Suprapubic skin (tissue), 4 donors: ENCODE measurements at regions not wholly inside any gene's neighbourhood (a gene's known extent, or its start where the extent isn't known, plus 50 kb on each side); places are given as distances from the start of the nearest gene placed in this dataset.

Experiments used
- DNase-seq, 2 donors: peaks; one replicate each; pipeline ENCODE4 v3.0.0-alpha.2; 2019; ENCODE audit warnings: low spot score in 2 of 2
- H3K27ac ChIP-seq: fragments of 200-600 bp; sonication (generic); one replicate; pipeline ENCODE4 v1.5.1; 2019
- H3K27me3 ChIP-seq: fragments of 200-600 bp; sonication (generic); one replicate; pipeline ENCODE4 v1.5.1; 2019
- H3K36me3 ChIP-seq: fragments of 200-600 bp; sonication (generic); one replicate; pipeline ENCODE4 v1.5.1; 2019
- H3K4me1 ChIP-seq: fragments of 200-600 bp; sonication (generic); one replicate; pipeline ENCODE4 v1.5.1; 2019
- H3K4me3 ChIP-seq: fragments of 200-600 bp; sonication (generic); one replicate; pipeline ENCODE4 v1.5.1; 2019; ENCODE audit warnings: mild to moderate bottlenecking
- H3K9me3 ChIP-seq: fragments of 200-600 bp; sonication (generic); one replicate; pipeline ENCODE4 v1.5.1; 2019
- EP300 ChIP-seq: sonication (generic); formaldehyde crosslinking; IDR thresholded peaks from one replicate; pipeline ENCODE4 v1.6.1; 2017; ENCODE audit warnings: antibody characterized with exemption
- POLR2A ChIP-seq, 2 donors: fragments of 450-650 bp; IDR thresholded peaks; one replicate each; pipeline ENCODE4 v1.6.1; 2017; ENCODE audit warnings: antibody characterized with exemption in 2 of 2, mild to moderate bottlenecking in 2 of 2, moderate library complexity in 2 of 2
- POLR2AphosphoS5 ChIP-seq, 3 donors: sonication (generic); formaldehyde crosslinking; IDR thresholded peaks; one replicate each; pipeline ENCODE4 v1.6.1; 2017; ENCODE audit warnings: antibody characterized with exemption in 3 of 3
- WGBS: methylation state at CpG from one replicate; pipeline ENCODE4 v1.1.5; 2018; 5-methylcytosine and 5-hydroxymethylcytosine counted together
- TF ChIP-seq, protein P1 (sequence below), 2 donors: fragments of 200-600 bp in 1 of 2; fragments of 450-650 bp in 1 of 2; sonication (generic) in 1 of 2; IDR thresholded peaks; one replicate each; pipeline ENCODE4 v1.5.1; 2016 to 2019; ENCODE audit warnings: antibody characterized with exemption in 2 of 2, mild to moderate bottlenecking in 1 of 2, moderate library complexity in 1 of 2

DNA sequence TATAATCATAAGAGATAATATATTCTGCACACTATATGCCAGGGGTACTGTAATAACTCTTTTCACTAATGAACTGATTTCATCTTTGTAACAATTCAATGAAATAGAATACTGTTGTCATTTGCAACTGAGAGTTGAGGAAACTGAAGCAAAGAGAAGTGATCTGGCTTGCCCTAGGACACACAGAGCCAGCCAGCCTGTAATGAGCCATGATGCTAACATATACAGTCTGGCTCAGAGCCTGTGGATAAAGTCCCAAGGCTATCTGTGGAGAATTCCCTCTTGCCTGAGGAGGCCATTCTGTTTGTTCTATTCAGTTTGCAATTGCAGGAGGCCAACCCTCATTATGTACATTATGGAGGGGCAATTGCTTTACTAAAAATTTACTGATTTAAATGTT lies 241.3 kb downstream of the CXCL12 start:
- TF ChIP-seq POLR2AphosphoS5 (IDR thresholded peaks at IDR 0.05): no peak
- no peak for TF ChIP-seq POLR2A (IDR thresholded peaks at IDR 0.05)
- TF ChIP-seq EP300: no peak
- TF ChIP-seq, protein P1, sequence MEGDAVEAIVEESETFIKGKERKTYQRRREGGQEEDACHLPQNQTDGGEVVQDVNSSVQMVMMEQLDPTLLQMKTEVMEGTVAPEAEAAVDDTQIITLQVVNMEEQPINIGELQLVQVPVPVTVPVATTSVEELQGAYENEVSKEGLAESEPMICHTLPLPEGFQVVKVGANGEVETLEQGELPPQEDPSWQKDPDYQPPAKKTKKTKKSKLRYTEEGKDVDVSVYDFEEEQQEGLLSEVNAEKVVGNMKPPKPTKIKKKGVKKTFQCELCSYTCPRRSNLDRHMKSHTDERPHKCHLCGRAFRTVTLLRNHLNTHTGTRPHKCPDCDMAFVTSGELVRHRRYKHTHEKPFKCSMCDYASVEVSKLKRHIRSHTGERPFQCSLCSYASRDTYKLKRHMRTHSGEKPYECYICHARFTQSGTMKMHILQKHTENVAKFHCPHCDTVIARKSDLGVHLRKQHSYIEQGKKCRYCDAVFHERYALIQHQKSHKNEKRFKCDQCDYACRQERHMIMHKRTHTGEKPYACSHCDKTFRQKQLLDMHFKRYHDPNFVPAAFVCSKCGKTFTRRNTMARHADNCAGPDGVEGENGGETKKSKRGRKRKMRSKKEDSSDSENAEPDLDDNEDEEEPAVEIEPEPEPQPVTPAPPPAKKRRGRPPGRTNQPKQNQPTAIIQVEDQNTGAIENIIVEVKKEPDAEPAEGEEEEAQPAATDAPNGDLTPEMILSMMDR (IDR thresholded peaks at IDR 0.05): no peak
- no peak overlapping the region for H3K27ac ChIP-seq
- H3K27me3 ChIP-seq: no peaks in the 10 kb centered on the region
- no peak for DNase-seq
- H3K9me3 ChIP-seq: peaks cover 4% of the 10 kb centered on the region
- H3K36me3 ChIP-seq: no peaks in the 10 kb centered on the region
- no peaks in the 10 kb centered on the region for H3K4me1 ChIP-seq
- no peak overlapping the region for H3K4me3 ChIP-seq

DNA sequence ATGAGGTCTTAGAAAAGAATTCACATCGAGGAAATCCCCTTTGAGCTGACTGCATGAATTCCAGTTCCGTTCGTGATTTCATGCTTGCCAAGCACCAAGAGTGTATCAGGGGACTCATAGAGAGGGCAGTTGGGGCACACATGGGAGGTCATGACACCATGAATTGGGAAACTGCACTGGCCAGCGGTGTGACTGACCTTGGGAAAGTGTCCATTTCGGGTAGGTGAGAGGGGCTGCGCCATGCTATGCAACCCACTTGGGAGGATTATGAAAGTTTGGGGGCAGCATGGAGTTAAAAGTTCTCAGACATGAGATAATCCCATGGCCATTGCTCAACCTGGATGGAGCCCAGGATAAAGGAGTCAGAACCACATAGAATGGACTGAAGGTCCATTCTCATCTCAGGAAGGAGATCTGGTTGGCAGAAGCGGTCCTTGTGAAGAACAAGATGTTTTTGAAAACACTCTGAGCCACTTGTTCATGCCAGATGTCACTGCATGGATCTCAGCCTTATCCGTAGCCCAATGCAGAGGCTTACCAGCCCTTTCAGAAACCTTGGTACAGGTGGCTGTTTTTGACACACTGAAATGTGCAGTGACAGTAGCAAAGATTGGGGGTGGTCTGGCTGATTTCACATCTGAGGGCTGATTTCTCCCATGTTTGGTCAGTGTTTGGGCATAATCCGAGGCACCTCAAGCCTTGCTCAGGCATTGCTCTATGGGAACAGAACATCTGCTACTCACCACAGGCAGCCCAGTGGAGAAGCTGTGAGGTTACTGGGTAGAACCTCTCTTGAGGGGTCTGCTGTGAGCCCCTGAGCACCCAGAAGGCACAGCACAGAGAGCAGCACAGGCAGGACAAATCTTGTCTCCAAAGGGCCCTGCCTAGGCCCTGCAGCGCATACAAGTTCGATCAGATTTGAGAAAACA lies 252.3 kb downstream of the CXCL12 start:
- H3K27me3 ChIP-seq: no peaks in the 10 kb centered on the region
- peak; percentile 79 to 81 for DNase-seq
- TF ChIP-seq POLR2A (IDR thresholded peaks at IDR 0.05) (no peak), POLR2AphosphoS5 (IDR thresholded peaks at IDR 0.05) (peak in 1 of 3 donors; percentile 50), EP300 (no peak)
- TF ChIP-seq, protein P1 (IDR thresholded peaks at IDR 0.05): no peak
- peaks cover 7% of the 10 kb centered on the region for H3K4me1 ChIP-seq
- no peak overlapping the region for H3K4me3 ChIP-seq
- no peaks in the 10 kb centered on the region for H3K36me3 ChIP-seq
- no peaks in the 10 kb centered on the region for H3K9me3 ChIP-seq
- WGBS: 78% methylated on average over 11 of the region's 11 CpGs
- H3K27ac ChIP-seq: no peak overlapping the region

DNA sequence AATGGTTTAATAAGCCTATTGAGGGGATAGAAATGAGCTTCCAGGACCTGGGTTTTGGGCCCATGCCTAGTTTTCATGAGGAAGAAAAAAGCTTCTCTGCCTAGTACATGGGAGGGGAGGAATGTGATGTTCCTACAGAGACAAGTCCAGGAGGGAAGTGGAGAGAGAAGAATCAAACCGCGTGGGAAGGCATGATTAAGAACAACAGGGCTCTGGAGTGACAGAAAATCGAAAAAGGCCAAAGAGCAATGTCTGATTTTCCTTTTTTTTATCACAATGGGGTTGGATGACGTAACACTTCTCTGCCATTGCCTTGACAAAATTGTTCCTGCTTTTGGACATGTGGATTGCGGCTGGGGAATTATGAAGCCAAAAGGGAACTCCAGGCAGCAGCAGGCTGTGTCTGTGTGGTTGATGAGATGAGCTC lies 258.6 kb downstream of the CXCL12 start:
- no peaks in the 10 kb centered on the region for H3K9me3 ChIP-seq
- H3K36me3 ChIP-seq: no peaks in the 10 kb centered on the region
- no peak overlapping the region for H3K4me3 ChIP-seq
- peaks cover 3% of the 10 kb centered on the region for H3K4me1 ChIP-seq
- peak overlapping the region; percentile 59 for H3K27ac ChIP-seq
- 63% methylated on average over 5 of the region's 5 CpGs for WGBS
- TF ChIP-seq, protein P1 (IDR thresholded peaks at IDR 0.05): no peak
- TF ChIP-seq POLR2A (IDR thresholded peaks at IDR 0.05) (no peak), POLR2AphosphoS5 (IDR thresholded peaks at IDR 0.05) (no peak), EP300 (no peak)
- no peak for DNase-seq
- H3K27me3 ChIP-seq: no peaks in the 10 kb centered on the region

DNA sequence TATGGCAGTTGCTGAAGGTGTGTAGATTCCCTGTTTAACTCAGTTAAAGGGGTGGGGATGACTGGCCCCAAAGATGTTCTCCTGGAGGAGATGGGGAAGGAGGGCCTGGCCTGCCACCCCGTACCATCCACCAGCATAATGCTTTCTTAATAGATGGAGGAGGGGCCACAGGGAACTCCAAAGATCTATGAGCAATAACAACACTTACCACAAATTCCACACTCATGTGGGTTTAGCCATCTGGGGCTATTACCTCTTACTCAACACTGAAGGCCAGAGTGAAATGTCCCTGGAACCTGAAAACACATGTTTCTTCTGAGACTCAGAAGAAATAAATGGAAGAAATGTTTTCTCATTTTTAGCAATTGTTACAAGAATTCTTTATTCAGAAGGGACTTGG lies 259.0 kb downstream of the CXCL12 start:
- Histone ChIP-seq H3K27ac (peak overlapping the region; percentile 59), H3K4me3 (no peak overlapping the region), H3K27me3 (no peaks in the 10 kb centered on the region), H3K9me3 (no peaks in the 10 kb centered on the region), H3K4me1 (peaks cover 3% of the 10 kb centered on the region), H3K36me3 (no peaks in the 10 kb centered on the region)
- TF ChIP-seq, protein P1 (IDR thresholded peaks at IDR 0.05): no peak
- TF ChIP-seq POLR2A (IDR thresholded peaks at IDR 0.05) (no peak), POLR2AphosphoS5 (IDR thresholded peaks at IDR 0.05) (no peak), EP300 (no peak)
- 90% methylated on average over 1 of the region's 1 CpG for WGBS
- no peak for DNase-seq

DNA sequence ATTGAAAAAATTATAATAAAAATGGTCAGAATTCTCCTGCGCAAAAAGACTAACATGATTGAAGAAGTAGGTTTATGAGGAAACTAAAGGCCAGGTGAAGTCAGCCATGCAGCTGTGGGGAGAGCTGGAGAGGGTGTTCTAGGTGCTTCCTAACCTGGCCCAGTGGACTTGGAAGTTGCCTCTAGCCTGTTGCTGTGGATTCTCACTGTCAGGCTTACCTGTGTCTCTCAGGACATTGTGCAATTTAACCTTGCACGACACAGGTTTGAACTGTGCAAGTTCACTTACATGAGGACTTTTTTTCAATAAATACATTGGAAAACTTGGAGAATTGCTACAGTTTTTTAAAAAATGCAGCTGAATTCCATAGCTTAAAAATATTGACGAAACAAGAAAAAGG lies 266.4 kb downstream of the CXCL12 start:
- Histone ChIP-seq H3K27me3 (no peaks in the 10 kb centered on the region), H3K4me1 (no peaks in the 10 kb centered on the region), H3K9me3 (no peaks in the 10 kb centered on the region), H3K27ac (no peak overlapping the region), H3K4me3 (no peak overlapping the region), H3K36me3 (no peaks in the 10 kb centered on the region)
- no peak for DNase-seq
- TF ChIP-seq, protein P1 (IDR thresholded peaks at IDR 0.05): no peak
- TF ChIP-seq EP300 (no peak), POLR2AphosphoS5 (IDR thresholded peaks at IDR 0.05) (no peak), POLR2A (IDR thresholded peaks at IDR 0.05) (no peak)
- 93% methylated on average over 3 of the region's 3 CpGs for WGBS
